Karpas-422 (cell line): ENCODE measurements at regions not wholly inside any gene's neighbourhood (a gene's known extent, or its start where the extent isn't known, plus 50 kb on each side); places are given as distances from the start of the nearest gene placed in this dataset.

ENCODE experiments used
- DNase-seq: peaks from one replicate; pipeline ENCODE4 v3.0.0-alpha.2; 2015
- H2AFZ ChIP-seq: fragments of 200-600 bp; sonication (generic); 2 replicates; pipeline ENCODE4 v1.6.1; 2014; ENCODE audit warnings: antibody characterized with exemption, low read length, mixed read lengths
- H3K27ac ChIP-seq: fragments of 200-600 bp; sonication (generic); 2 replicates; pipeline ENCODE4 v1.5.1; 2014; ENCODE audit warnings: mild to moderate bottlenecking, low read length, moderate library complexity
- H3K27me3 ChIP-seq: fragments of 200-600 bp; sonication (generic); 2 replicates; pipeline ENCODE4 v1.6.1; 2014; ENCODE audit warnings: low read length, mixed read lengths
- H3K36me3 ChIP-seq: fragments of 200-600 bp; sonication (generic); 2 replicates; pipeline ENCODE4 v1.6.1; 2014; ENCODE audit warnings: low read length, mixed read lengths; ENCODE audit not compliant: insufficient read depth
- H3K4me1 ChIP-seq: fragments of 200-600 bp; sonication (generic); 2 replicates; pipeline ENCODE4 v1.6.1; 2014; ENCODE audit warnings: mild to moderate bottlenecking, low read length, mixed read lengths
- H3K4me2 ChIP-seq: fragments of 200-600 bp; sonication (generic); 2 replicates; pipeline ENCODE4 v1.6.1; 2014; ENCODE audit warnings: low read length, low read depth, mild to moderate bottlenecking; ENCODE audit not compliant: poor library complexity, severe bottlenecking
- H3K4me3 ChIP-seq: fragments of 200-600 bp; sonication (generic); 2 replicates; pipeline ENCODE4 v1.5.1; 2014; ENCODE audit warnings: mild to moderate bottlenecking, antibody characterized with exemption, low read length, mixed read lengths
- H3K79me2 ChIP-seq: fragments of 200-600 bp; sonication (generic); 2 replicates; pipeline ENCODE4 v1.6.1; 2014; ENCODE audit warnings: mild to moderate bottlenecking, low read length, mixed read lengths
- H3K9ac ChIP-seq: fragments of 200-600 bp; sonication (generic); 2 replicates; pipeline ENCODE4 v1.6.0; 2014; ENCODE audit warnings: low read length
- H3K9me2 ChIP-seq: fragments of 200-600 bp; sonication (generic), shearing (Covaris generic); replicated peaks from 2 replicates; pipeline ENCODE4 v1.6.0; 2014; ENCODE audit warnings: mild to moderate bottlenecking, low read length, moderate library complexity; ENCODE audit not compliant: insufficient read depth
- H3K9me3 ChIP-seq: fragments of 300-700, 200-600 bp; sonication (generic); 2 replicates; pipeline ENCODE4 v1.6.1; 2014; ENCODE audit warnings: low read length, mixed read lengths
- H4K20me1 ChIP-seq: fragments of 200-600 bp; sonication (generic); 2 replicates; pipeline ENCODE4 v1.6.1; 2014; ENCODE audit warnings: mild to moderate bottlenecking, antibody characterized with exemption, low read length, low read depth; ENCODE audit not compliant: insufficient read depth

GRCh38 chr22:34776817-34777216, 289.1 kb upstream of the ISX start:
- H3K27me3 ChIP-seq = no peaks in the 10 kb centered on the region
- H3K27ac ChIP-seq = no peak overlapping the region
- no peak overlapping the region for H3K4me3 ChIP-seq
- H3K9ac ChIP-seq = no peak overlapping the region
- no peak for DNase-seq
- no peaks in the 10 kb centered on the region for H3K4me1 ChIP-seq
- H2AFZ ChIP-seq = no peak overlapping the region
- H3K9me3 ChIP-seq = no peaks in the 10 kb centered on the region
- no peaks in the 10 kb centered on the region for H3K79me2 ChIP-seq
- no peaks in the 10 kb centered on the region for H3K9me2 ChIP-seq
- H3K36me3 ChIP-seq = no peaks in the 10 kb centered on the region
- no peak overlapping the region for H3K4me2 ChIP-seq
- H4K20me1 ChIP-seq = no peaks in the 10 kb centered on the region

GRCh38 chr22:34781681-34782080, 284.3 kb upstream of the ISX start:
- Histone ChIP-seq H3K9me3 (no peaks in the 10 kb centered on the region), H3K79me2 (no peaks in the 10 kb centered on the region), H3K9ac (no peak overlapping the region), H3K9me2 (no peaks in the 10 kb centered on the region), H2AFZ (no peak overlapping the region), H3K36me3 (no peaks in the 10 kb centered on the region), H4K20me1 (no peaks in the 10 kb centered on the region), H3K27me3 (no peaks in the 10 kb centered on the region), H3K4me1 (no peaks in the 10 kb centered on the region), H3K27ac (no peak overlapping the region), H3K4me3 (no peak overlapping the region), H3K4me2 (no peak overlapping the region)
- no peak for DNase-seq

DNA sequence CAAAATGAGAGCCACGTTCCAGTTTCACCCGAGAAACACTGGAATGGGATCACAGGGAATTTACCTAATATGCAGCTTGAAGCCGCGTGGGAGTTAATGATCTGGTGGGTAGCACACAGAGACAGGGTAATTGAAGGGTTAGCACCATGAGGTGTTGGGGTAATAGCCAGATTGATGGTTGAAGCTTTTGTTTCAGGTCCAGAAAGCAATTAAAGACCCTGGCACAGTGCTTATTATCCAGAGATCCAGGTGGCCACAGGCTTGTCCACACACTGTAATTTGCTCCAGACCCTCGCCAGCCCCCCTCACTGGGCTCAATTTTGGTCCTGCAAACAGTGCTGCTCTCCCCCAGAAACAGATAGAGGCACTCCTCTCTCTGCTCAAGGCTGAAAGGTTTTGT, 282.5 kb upstream of the ISX start:
- DNase-seq = no peak
- Histone ChIP-seq H3K79me2 (no peaks in the 10 kb centered on the region), H3K4me3 (no peak overlapping the region), H3K27me3 (no peaks in the 10 kb centered on the region), H3K36me3 (no peaks in the 10 kb centered on the region), H2AFZ (no peak overlapping the region), H3K4me1 (no peaks in the 10 kb centered on the region), H3K9me3 (no peaks in the 10 kb centered on the region), H3K4me2 (no peak overlapping the region), H4K20me1 (no peaks in the 10 kb centered on the region), H3K9me2 (no peaks in the 10 kb centered on the region), H3K27ac (no peak overlapping the region), H3K9ac (no peak overlapping the region)

GRCh38 chr22:34784056-34784455, 281.9 kb upstream of the ISX start:
- H3K4me1 ChIP-seq = no peaks in the 10 kb centered on the region
- H3K27ac ChIP-seq = no peak overlapping the region
- H3K79me2 ChIP-seq = no peaks in the 10 kb centered on the region
- H3K9me3 ChIP-seq = no peaks in the 10 kb centered on the region
- H3K27me3 ChIP-seq = no peaks in the 10 kb centered on the region
- no peak overlapping the region for H3K4me3 ChIP-seq
- no peaks in the 10 kb centered on the region for H3K9me2 ChIP-seq
- H3K4me2 ChIP-seq = no peak overlapping the region
- H3K36me3 ChIP-seq = no peaks in the 10 kb centered on the region
- H2AFZ ChIP-seq = no peak overlapping the region
- H4K20me1 ChIP-seq = no peaks in the 10 kb centered on the region
- DNase-seq = no peak
- H3K9ac ChIP-seq = no peak overlapping the region

- no peaks in the 10 kb centered on the region for H3K4me1 ChIP-seq
- no peak overlapping the region for H2AFZ ChIP-seq
- no peaks in the 10 kb centered on the region for H4K20me1 ChIP-seq
- no peak overlapping the region for H3K4me3 ChIP-seq
- no peaks in the 10 kb centered on the region for H3K9me3 ChIP-seq
- H3K27ac ChIP-seq = no peak overlapping the region
- no peak overlapping the region for H3K4me2 ChIP-seq
- H3K9ac ChIP-seq = no peak overlapping the region
- H3K27me3 ChIP-seq = no peaks in the 10 kb centered on the region
- H3K79me2 ChIP-seq = no peaks in the 10 kb centered on the region
- no peak for DNase-seq
- H3K9me2 ChIP-seq = no peaks in the 10 kb centered on the region
- no peaks in the 10 kb centered on the region for H3K36me3 ChIP-seq
Observed at GRCh38 chr22:34797826-34798225, 268.1 kb upstream of the ISX start.

DNA sequence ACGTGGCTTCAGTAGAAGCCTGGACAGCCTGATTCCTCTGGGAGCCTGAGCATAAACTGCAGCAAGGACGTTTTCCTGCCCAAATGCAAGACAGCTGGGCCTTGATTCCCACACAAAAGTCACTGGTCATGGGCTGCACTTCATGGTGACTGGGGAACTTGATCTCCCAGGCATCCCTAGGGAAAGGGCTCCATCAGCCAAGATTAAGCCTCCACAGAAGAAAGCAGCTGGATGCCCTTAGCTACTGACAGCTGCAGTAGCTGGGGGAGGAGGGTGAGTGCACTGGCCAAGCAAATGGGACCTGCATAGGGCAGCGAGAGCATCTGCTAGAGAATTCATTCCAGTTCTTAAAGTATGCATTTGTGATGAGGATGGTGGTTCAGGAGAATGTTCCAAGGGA, 267.4 kb upstream of the ISX start:
- H3K9me3 ChIP-seq = no peaks in the 10 kb centered on the region
- H4K20me1 ChIP-seq = no peaks in the 10 kb centered on the region
- H3K27me3 ChIP-seq = no peaks in the 10 kb centered on the region
- no peak overlapping the region for H3K27ac ChIP-seq
- H3K9me2 ChIP-seq = no peaks in the 10 kb centered on the region
- no peak overlapping the region for H3K9ac ChIP-seq
- no peak overlapping the region for H3K4me2 ChIP-seq
- H2AFZ ChIP-seq = no peak overlapping the region
- H3K4me3 ChIP-seq = no peak overlapping the region
- no peaks in the 10 kb centered on the region for H3K4me1 ChIP-seq
- H3K79me2 ChIP-seq = no peaks in the 10 kb centered on the region
- DNase-seq = no peak
- H3K36me3 ChIP-seq = no peaks in the 10 kb centered on the region

DNA sequence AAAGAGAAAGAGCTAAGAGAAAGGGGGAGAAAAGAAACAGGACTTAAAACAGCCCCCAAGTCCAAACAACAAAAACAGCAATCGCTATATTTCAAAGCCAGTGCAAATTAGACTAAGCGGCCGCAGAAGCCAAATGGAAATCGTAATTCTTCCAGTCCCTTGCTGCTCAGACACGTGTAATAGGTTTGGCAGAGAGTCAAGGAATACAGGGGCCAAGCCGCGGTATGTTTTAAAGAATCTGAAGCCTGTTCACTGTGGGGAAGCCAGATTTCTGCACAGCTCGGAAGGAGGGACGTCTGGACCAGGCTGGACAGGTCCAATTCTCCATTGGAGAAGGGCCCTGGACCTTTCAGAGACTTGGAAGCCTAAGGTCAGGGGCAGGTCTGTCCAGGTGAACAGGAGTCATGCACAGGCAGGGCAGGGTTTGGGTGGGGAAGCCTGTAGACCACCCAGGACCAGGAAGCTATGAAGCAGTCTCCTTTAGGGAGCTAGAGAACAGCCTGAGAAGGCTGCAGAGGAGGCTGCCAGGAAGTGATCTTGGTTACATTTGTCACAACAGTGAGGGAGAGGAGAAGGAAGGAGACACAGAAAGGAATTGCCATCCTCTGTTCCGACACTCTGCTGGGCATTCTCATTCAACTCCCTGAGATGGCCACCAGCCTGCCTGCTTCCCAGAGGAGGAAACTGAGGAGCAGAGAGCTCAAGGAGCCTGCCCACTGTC, 265.5 kb upstream of the ISX start:
- Histone ChIP-seq H3K9ac (no peak overlapping the region), H3K79me2 (no peaks in the 10 kb centered on the region), H3K9me3 (no peaks in the 10 kb centered on the region), H3K4me3 (no peak overlapping the region), H3K4me2 (no peak overlapping the region), H2AFZ (no peak overlapping the region), H3K4me1 (no peaks in the 10 kb centered on the region), H3K36me3 (no peaks in the 10 kb centered on the region), H3K27ac (no peak overlapping the region), H3K9me2 (no peaks in the 10 kb centered on the region), H4K20me1 (no peaks in the 10 kb centered on the region), H3K27me3 (no peaks in the 10 kb centered on the region)
- no peak for DNase-seq

DNA sequence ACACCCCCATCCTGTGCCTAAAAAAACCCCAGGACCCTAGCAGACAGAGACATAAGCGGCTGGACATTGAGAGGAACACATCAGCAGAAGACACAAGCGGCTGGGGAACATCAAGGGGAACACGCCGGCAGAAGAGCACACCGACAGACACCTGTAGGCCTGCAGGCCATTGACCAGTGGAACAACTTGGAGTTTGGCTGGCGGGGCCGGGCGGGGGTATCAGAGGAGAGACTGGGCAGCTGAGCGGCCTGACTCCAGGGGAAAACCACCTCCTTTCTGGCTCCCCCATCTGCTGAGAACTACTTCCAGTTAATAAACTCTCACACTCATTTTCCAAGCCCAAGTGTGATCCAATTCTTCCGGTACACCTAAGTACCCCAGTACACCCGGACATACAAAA, 264.7 kb upstream of the ISX start:
- no peak overlapping the region for H2AFZ ChIP-seq
- no peak overlapping the region for H3K9ac ChIP-seq
- H3K27ac ChIP-seq = no peak overlapping the region
- H3K9me2 ChIP-seq = no peaks in the 10 kb centered on the region
- no peaks in the 10 kb centered on the region for H3K27me3 ChIP-seq
- no peak overlapping the region for H3K4me2 ChIP-seq
- no peak overlapping the region for H3K4me3 ChIP-seq
- no peaks in the 10 kb centered on the region for H3K36me3 ChIP-seq
- DNase-seq = no peak
- H4K20me1 ChIP-seq = no peaks in the 10 kb centered on the region
- H3K4me1 ChIP-seq = no peaks in the 10 kb centered on the region
- H3K9me3 ChIP-seq = no peaks in the 10 kb centered on the region
- H3K79me2 ChIP-seq = no peaks in the 10 kb centered on the region

DNA sequence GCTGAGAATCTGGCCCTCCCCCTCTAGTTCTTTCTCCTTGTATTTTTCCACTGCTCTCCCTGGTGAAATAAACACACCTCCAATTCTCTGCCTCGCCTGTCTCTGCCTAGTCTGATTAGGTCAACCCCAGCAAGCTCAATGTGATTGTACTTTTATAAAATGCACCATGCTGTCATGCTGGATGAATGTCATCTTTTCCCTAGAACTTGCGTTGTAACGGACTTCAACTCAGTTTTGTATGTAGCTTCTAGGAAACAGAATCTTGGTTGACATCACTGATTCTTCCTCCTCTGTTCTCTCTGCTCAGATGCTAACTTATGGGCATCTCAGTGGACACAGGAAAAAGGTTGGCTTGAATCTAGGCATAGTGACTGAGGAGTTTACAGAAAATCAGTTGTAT, 261.9 kb upstream of the ISX start:
- H4K20me1 ChIP-seq = no peaks in the 10 kb centered on the region
- H3K27ac ChIP-seq = no peak overlapping the region
- no peaks in the 10 kb centered on the region for H3K27me3 ChIP-seq
- no peak overlapping the region for H2AFZ ChIP-seq
- no peak overlapping the region for H3K4me2 ChIP-seq
- no peaks in the 10 kb centered on the region for H3K9me3 ChIP-seq
- H3K79me2 ChIP-seq = no peaks in the 10 kb centered on the region
- no peak overlapping the region for H3K9ac ChIP-seq
- H3K36me3 ChIP-seq = no peaks in the 10 kb centered on the region
- no peak for DNase-seq
- H3K4me1 ChIP-seq = no peaks in the 10 kb centered on the region
- no peak overlapping the region for H3K4me3 ChIP-seq
- no peaks in the 10 kb centered on the region for H3K9me2 ChIP-seq
